ENCODE measurements at regions not wholly inside any gene's neighbourhood (a gene's known extent, or its start where the extent isn't known, plus 50 kb on each side); places are given as distances from the start of the nearest gene placed in this dataset.

- TF ChIP-seq, protein P1, sequence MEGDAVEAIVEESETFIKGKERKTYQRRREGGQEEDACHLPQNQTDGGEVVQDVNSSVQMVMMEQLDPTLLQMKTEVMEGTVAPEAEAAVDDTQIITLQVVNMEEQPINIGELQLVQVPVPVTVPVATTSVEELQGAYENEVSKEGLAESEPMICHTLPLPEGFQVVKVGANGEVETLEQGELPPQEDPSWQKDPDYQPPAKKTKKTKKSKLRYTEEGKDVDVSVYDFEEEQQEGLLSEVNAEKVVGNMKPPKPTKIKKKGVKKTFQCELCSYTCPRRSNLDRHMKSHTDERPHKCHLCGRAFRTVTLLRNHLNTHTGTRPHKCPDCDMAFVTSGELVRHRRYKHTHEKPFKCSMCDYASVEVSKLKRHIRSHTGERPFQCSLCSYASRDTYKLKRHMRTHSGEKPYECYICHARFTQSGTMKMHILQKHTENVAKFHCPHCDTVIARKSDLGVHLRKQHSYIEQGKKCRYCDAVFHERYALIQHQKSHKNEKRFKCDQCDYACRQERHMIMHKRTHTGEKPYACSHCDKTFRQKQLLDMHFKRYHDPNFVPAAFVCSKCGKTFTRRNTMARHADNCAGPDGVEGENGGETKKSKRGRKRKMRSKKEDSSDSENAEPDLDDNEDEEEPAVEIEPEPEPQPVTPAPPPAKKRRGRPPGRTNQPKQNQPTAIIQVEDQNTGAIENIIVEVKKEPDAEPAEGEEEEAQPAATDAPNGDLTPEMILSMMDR (conservative IDR thresholded peaks at IDR 0.05; ENCODE audit: low read depth, low read length), result no peak
- H3K4me3 ChIP-seq (ENCODE audit: low read depth, low read length), result no peak overlapping the region
- no peak for DNase-seq (ENCODE audit: low read depth)
Observed at GRCh38 chr16:22625967-22626366, 115.3 kb downstream of the NPIPB5 start.

- DNase-seq (ENCODE audit: low read depth), result no peak
- TF ChIP-seq, protein P1 (conservative IDR thresholded peaks at IDR 0.05; ENCODE audit: low read depth, low read length), result no peak
- H3K4me3 ChIP-seq (ENCODE audit: low read depth, low read length), result no peak overlapping the region
Observed at GRCh38 chr16:22627043-22627442, 116.4 kb downstream of the NPIPB5 start.

- H3K4me3 ChIP-seq (ENCODE audit: low read depth, low read length), result no peak overlapping the region
- no peak for DNase-seq (ENCODE audit: low read depth)
- TF ChIP-seq, protein P1 (conservative IDR thresholded peaks at IDR 0.05; ENCODE audit: low read depth, low read length), result no peak
Observed at GRCh38 chr16:22628994-22629393, 118.3 kb downstream of the NPIPB5 start.

DNA sequence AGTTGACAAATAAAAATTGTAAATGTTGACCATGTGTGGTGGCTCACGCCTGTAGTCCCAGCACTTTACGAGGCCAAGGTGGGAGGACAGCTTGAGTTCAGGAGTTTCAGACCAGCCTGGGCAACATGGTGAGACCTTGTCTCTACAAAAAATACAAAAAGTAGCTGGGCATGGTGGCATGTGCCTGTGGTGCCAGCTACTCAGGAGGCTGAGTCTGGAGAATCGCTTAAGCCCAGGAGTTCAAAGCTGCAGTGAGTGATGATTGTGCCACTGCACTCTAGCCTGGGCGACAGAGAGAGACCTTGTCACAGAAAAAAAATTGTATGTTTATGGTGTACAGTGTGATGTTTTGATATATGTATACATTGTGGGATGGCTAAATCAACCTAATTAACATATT is 119.6 kb downstream of the NPIPB5 start:
- H3K4me3 ChIP-seq (ENCODE audit: low read depth, low read length), result no peak overlapping the region
- TF ChIP-seq, protein P1 (conservative IDR thresholded peaks at IDR 0.05; ENCODE audit: low read depth, low read length), result no peak
- no peak for DNase-seq (ENCODE audit: low read depth)

- TF ChIP-seq, protein P1 (conservative IDR thresholded peaks at IDR 0.05; ENCODE audit: low read depth, low read length), result no peak
- DNase-seq (ENCODE audit: low read depth), result no peak
- no peak overlapping the region for H3K4me3 ChIP-seq (ENCODE audit: low read depth, low read length)
Observed at GRCh38 chr16:22631264-22631663, 120.6 kb downstream of the NPIPB5 start.

DNA sequence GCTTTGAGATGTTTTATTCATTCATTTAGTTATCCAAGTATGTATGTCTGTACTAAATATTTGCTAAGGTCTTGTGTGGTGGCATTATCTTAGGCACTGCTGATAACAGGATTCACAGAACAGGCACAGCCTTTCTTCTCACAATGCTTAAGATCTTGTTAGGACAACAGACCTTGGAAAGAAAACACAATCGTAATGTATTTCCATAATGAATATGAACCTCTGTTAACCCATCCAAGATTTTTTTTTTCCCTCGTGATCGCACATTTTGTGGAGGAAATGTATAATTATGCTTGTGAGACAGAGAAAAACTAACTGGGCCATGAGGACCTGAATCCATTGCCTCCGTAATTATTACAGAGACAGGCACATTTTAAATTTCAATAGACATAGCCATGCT is 121.9 kb downstream of the NPIPB5 start:
- TF ChIP-seq, protein P1 (conservative IDR thresholded peaks at IDR 0.05; ENCODE audit: low read depth, low read length), result no peak
- no peak for DNase-seq (ENCODE audit: low read depth)
- H3K4me3 ChIP-seq (ENCODE audit: low read depth, low read length), result no peak overlapping the region

GRCh38 chr16:22633280-22633679 is 122.6 kb downstream of the NPIPB5 start:
- TF ChIP-seq, protein P1 (conservative IDR thresholded peaks at IDR 0.05; ENCODE audit: low read depth, low read length), result no peak
- no peak for DNase-seq (ENCODE audit: low read depth)
- no peak overlapping the region for H3K4me3 ChIP-seq (ENCODE audit: low read depth, low read length)
